ENCODE measurements at regions not wholly inside any gene's neighbourhood (a gene's known extent, or its start where the extent isn't known, plus 50 kb on each side); places are given as distances from the start of the nearest gene placed in this dataset.

- no peak for DNase-seq
Observed at GRCh38 chr4:30783751-30784150, 63.6 kb downstream of the PCDH7 start.

- DNase-seq = no peak
Observed at GRCh38 chr4:30789219-30789671, 69.1 kb downstream of the PCDH7 start.

GRCh38 chr4:30790123-30790522 lies 70.0 kb downstream of the PCDH7 start:
- DNase-seq = no peak

- no peak for DNase-seq
Observed at GRCh38 chr4:30790998-30791397, 70.8 kb downstream of the PCDH7 start.

- DNase-seq = no peak
Observed at GRCh38 chr4:30792601-30793000, 72.4 kb downstream of the PCDH7 start.

GRCh38 chr4:30801876-30802275 lies 81.7 kb downstream of the PCDH7 start:
- no peak for DNase-seq

- DNase-seq = no peak
Observed at GRCh38 chr4:30802622-30803323, 82.6 kb downstream of the PCDH7 start.

GRCh38 chr4:30808276-30808675 lies 88.1 kb downstream of the PCDH7 start:
- DNase-seq = no peak

- no peak for DNase-seq
Observed at GRCh38 chr4:30811296-30811695, 91.1 kb downstream of the PCDH7 start.

- no peak for DNase-seq
Observed at GRCh38 chr4:30815685-30816084, 95.5 kb downstream of the PCDH7 start.

GRCh38 chr4:30817447-30817846 lies 97.3 kb downstream of the PCDH7 start:
- no peak for DNase-seq

- no peak for DNase-seq
Observed at GRCh38 chr4:30818541-30818940, 98.4 kb downstream of the PCDH7 start.

GRCh38 chr4:30821275-30821674 lies 101.1 kb downstream of the PCDH7 start:
- no peak for DNase-seq

- no peak for DNase-seq
Observed at GRCh38 chr4:30821859-30822612, 101.9 kb downstream of the PCDH7 start.

- DNase-seq = no peak
Observed at GRCh38 chr4:30822911-30823551, 102.9 kb downstream of the PCDH7 start.

- DNase-seq = no peak
Observed at GRCh38 chr4:30825008-30825770, 105.0 kb downstream of the PCDH7 start.

- DNase-seq = no peak
Observed at GRCh38 chr4:30828264-30828926, 108.2 kb downstream of the PCDH7 start.

GRCh38 chr4:30832639-30833038 lies 112.5 kb downstream of the PCDH7 start:
- no peak for DNase-seq

GRCh38 chr4:30833206-30833605 lies 113.0 kb downstream of the PCDH7 start:
- DNase-seq = no peak

- no peak for DNase-seq
Observed at GRCh38 chr4:30835044-30835443, 114.9 kb downstream of the PCDH7 start.

GRCh38 chr4:30836231-30836630 lies 116.1 kb downstream of the PCDH7 start:
- no peak for DNase-seq

GRCh38 chr4:30837131-30837539 lies 117.0 kb downstream of the PCDH7 start:
- no peak for DNase-seq

GRCh38 chr4:30837861-30838260 lies 117.7 kb downstream of the PCDH7 start:
- DNase-seq = no peak

All from GOT3 (cell line).